ENCODE measurements at regions not wholly inside any gene's neighbourhood (a gene's known extent, or its start where the extent isn't known, plus 50 kb on each side); places are given as distances from the start of the nearest gene placed in this dataset.

DNA sequence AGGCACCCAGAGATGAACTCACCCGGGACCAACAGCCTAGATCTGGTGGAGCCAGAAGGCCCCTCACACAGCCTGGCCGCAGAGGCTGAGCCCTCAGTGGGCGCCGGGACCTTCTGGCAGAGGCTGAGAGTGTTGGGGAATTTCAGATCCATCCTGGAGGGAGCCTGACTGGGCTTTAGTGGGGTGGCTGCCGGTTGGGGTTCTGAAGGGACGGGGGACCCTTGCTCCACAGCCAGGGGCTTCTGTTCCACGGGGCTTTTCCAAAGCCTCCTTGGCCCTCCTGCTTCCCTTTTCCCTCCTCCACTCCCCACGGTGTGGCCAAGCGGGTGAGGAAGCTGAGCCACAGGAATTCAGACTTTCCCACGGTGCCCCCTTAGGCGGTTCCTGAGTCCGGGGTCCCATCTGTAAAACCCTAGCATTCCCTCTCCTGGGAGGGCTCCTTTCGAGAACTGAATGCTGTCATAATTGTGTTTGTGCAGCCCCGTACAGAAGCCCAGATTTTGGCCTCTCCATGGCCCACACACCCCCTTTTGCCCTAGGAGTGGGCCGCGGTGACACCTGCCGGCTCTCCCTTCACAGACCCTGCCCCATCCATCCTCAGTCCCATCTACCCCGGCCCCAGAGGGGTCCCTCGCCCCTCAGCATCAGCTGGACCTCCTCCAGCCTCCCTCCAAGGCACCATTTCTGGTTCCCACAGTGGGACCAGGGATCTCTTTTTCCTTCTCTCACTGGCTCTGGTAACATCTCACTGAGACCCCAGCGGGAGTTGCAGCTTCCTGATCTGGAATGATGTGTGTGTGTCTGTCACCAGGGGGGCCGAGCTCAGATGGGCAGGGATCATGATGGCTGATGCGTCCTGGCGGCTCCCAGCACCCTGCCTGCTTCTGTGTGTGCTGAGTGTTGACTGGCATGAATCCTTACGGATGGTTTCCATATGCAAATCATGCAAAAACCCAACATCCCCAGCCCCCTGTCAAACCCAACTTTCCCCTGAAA is 1048.4 kb downstream of the TBC1D22A start:
- TF ChIP-seq, protein P1, sequence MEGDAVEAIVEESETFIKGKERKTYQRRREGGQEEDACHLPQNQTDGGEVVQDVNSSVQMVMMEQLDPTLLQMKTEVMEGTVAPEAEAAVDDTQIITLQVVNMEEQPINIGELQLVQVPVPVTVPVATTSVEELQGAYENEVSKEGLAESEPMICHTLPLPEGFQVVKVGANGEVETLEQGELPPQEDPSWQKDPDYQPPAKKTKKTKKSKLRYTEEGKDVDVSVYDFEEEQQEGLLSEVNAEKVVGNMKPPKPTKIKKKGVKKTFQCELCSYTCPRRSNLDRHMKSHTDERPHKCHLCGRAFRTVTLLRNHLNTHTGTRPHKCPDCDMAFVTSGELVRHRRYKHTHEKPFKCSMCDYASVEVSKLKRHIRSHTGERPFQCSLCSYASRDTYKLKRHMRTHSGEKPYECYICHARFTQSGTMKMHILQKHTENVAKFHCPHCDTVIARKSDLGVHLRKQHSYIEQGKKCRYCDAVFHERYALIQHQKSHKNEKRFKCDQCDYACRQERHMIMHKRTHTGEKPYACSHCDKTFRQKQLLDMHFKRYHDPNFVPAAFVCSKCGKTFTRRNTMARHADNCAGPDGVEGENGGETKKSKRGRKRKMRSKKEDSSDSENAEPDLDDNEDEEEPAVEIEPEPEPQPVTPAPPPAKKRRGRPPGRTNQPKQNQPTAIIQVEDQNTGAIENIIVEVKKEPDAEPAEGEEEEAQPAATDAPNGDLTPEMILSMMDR (IDR thresholded peaks at IDR 0.05; ENCODE audit: control insufficient read depth, extremely low read depth, insufficient read depth): no peak
- no peak overlapping the region for H3K4me3 ChIP-seq (ENCODE audit: low read depth, low read length)
- DNase-seq (ENCODE audit: low read depth): no peak

DNA sequence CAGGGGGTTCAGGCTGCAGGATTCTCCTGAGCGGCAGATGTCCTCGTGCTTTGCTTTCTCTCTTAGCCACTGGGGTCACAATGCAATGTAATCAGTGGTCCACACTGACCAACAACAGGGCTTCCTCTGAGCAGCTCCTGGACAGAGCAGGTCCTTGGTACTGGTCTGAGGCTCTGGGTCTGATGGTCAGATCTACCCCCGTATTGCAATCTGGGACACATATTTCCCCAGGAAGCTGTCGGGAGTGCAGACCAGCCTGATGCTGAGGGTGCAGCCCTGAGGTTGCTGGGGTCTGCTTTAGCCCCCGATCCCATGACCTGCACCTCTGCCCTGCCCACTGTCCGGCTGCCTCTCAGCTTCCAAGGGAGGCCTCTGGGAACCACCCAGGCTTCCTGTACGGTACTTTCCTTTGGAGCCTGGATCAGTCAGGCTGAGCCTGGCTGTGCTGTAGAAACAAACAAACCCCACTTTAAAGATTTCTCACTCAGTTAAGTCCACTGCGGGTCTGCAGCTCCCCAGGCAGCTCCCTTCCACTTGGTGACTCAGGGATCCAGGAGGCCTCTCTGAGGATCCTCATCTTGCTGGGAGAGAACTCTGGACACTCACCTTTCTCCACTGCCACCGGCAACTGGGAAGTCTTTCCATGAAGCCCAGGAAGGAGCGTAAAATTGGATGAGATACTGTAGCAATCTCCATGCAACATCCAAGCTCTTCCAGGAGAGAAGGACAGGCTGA is 1046.6 kb downstream of the TBC1D22A start:
- TF ChIP-seq, protein P1 (IDR thresholded peaks at IDR 0.05; ENCODE audit: control insufficient read depth, extremely low read depth, insufficient read depth): no peak
- H3K4me3 ChIP-seq (ENCODE audit: low read depth, low read length): no peak overlapping the region
- DNase-seq (ENCODE audit: low read depth): no peak

DNA sequence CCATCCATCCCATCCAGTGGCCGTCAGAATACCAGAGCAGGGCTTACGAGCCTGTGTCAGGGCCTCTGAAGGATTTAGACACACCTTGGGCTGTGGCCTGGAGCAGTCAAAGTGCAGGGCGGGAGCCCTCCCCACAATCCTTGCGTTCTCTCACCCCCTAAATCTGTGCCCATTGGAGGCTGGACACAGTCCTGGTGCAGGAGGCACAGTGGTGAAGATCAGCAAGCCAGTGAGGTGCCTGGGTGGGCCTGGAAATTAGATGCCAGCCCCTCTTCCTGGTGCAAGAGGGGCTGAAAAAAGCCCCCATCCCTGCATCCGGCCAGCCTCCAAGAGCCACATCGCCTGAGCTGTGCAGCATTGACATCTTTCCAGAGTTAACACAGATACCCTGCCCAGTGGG is 1045.8 kb downstream of the TBC1D22A start:
- TF ChIP-seq, protein P1 (IDR thresholded peaks at IDR 0.05; ENCODE audit: control insufficient read depth, extremely low read depth, insufficient read depth): no peak
- no peak overlapping the region for H3K4me3 ChIP-seq (ENCODE audit: low read depth, low read length)
- DNase-seq (ENCODE audit: low read depth): no peak

DNA sequence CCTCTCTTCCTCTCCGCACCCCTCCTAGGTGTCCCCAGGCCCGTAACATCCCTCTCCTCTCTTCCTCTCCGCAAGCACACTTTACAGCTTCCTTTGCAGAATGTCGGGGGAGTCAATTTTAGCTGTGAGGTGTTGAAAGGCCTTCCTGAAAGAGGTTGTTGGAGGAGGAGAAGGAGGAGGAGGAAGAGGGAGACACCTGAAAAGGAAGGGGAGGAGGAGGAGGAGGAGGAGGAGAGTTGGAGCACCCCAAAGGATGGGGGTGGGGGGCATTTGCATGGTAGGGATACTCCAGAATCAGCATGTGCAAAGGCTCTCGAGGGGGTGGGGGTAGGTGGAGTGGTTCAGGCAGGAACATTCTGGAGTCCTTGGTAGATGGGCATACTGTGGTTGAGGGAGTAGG is 1045.1 kb downstream of the TBC1D22A start:
- H3K4me3 ChIP-seq (ENCODE audit: low read depth, low read length): no peak overlapping the region
- TF ChIP-seq, protein P1 (IDR thresholded peaks at IDR 0.05; ENCODE audit: control insufficient read depth, extremely low read depth, insufficient read depth): no peak
- no peak for DNase-seq (ENCODE audit: low read depth)

DNA sequence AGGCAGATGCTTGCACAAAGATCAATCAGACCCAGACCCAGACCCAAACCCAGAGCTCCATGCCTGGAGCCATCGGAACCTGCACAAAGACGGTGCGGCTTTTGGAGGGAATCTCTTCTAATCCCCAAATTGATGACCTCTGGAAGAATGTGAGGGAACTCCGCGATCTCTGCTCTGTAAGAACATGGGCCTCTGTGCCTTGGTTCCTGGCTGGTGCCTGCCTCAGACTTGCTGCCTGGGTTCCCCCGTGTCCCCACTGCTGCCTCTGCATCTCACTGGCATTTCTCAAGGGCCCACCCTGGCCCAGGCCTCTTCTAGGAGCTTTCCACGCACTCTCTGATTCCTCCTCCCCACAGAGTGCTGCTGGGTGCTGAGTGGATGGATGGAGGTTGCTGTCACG is 1044.4 kb downstream of the TBC1D22A start:
- TF ChIP-seq, protein P1 (IDR thresholded peaks at IDR 0.05; ENCODE audit: control insufficient read depth, extremely low read depth, insufficient read depth): no peak
- no peak for DNase-seq (ENCODE audit: low read depth)
- H3K4me3 ChIP-seq (ENCODE audit: low read depth, low read length): no peak overlapping the region

DNA sequence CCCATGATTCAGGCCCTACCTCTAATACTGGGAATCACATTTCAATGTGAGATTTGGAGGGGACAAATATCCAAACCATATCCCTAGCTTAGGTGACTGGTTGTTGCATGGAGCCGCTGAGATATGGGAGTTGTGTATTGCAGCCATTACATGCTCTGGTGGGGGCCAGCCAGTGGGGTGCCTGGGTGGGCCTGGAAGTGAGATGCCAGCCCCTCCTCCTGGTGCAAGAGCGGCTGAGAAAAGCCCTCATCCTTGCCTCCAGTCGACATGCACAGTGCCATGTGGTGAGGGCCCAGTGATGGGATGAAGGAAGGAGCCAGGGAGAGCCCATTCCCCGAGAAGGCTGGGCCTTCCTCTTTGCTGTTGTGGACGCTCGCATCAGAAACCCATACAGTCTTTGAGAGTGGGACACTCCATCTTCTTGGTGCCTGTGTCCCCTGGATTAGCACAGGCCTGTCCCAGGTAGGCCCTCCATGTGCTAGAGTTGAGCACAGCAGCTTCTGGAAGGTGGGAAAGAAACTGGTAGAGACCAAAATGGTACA is 1043.0 kb downstream of the TBC1D22A start:
- no peak for DNase-seq (ENCODE audit: low read depth)
- TF ChIP-seq, protein P1 (IDR thresholded peaks at IDR 0.05; ENCODE audit: control insufficient read depth, extremely low read depth, insufficient read depth): no peak

More for the DNA sequence above, 1043.0 kb downstream of the TBC1D22A start:
- no peak overlapping the region for H3K4me3 ChIP-seq (ENCODE audit: low read depth, low read length)
